Adrenal gland (tissue), 9 donors: ENCODE measurements at regions not wholly inside any gene's neighbourhood (a gene's known extent, or its start where the extent isn't known, plus 50 kb on each side); places are given as distances from the start of the nearest gene placed in this dataset.

Experiments used
- DNase-seq, 7 donors: peaks; one replicate each; pipeline ENCODE4 v3.0.0-alpha.2; 2019 to 2020
- H3K27ac ChIP-seq, 5 donors: fragments of 200-600 bp; sonication (generic) in 4 of 5; 1 replicate in 3 of 5; 2 replicates in 2 of 5; pipeline versions ENCODE4 v1.5.1 to v1.8.0; 2016 to 2020; ENCODE audit warnings: mild to moderate bottlenecking in 1 of 5
- H3K27me3 ChIP-seq: fragments of 200-600 bp; 2 replicates; pipeline ENCODE4 v1.8.0; 2021
- H3K36me3 ChIP-seq, 2 donors: fragments of 200-600 bp; replicated peaks in 1 of 2; 1 replicate in 1 of 2; 2 replicates in 1 of 2; pipeline versions ENCODE4 v1.5.1 to v1.8.0; 2018 to 2022
- H3K4me1 ChIP-seq, 2 donors: fragments of 200-600 bp; replicated peaks in 1 of 2; 1 replicate in 1 of 2; 2 replicates in 1 of 2; pipeline versions ENCODE4 v1.5.1 to v1.8.0; 2018 to 2021
- H3K4me3 ChIP-seq, 4 donors: fragments of 200-600 bp; sonication (generic) in 3 of 4; one replicate each; pipeline ENCODE4 v1.5.1; 2016 to 2018
- H3K9me3 ChIP-seq, 3 donors: fragments of 200-600 bp; sonication (generic) in 1 of 3; replicated peaks in 1 of 3; 1 replicate in 2 of 3; 2 replicates in 1 of 3; pipeline versions ENCODE4 v1.5.1 to v1.8.0; 2016 to 2021
- POLR2A ChIP-seq, 2 donors: fragments of 450-650 bp; IDR thresholded peaks; one replicate each; pipeline ENCODE4 v1.6.1; 2017; ENCODE audit warnings: antibody characterized with exemption in 2 of 2, mild to moderate bottlenecking in 2 of 2, moderate library complexity in 1 of 2
- WGBS, 4 donors: extraction: QIAGEN DNeasy Blood & Tissue Kit in 2 of 4; methylation state at CpG; one replicate each; pipeline versions ENCODE4 v1.1.5 to v1.1.7; 2013 to 2017; 5-methylcytosine and 5-hydroxymethylcytosine counted together
- intact Hi-C, 2 donors: fragments of 100-400 bp; cut with DNase I; formaldehyde crosslinking; loops; one replicate each; pipeline versions ENCODE4 v1.14.1 to v1.15.0; 2022 to 2023
- TF ChIP-seq, protein P1 (sequence below), 6 experiments: fragments of 450-650 bp in 4 of 6; fragments of 200-600 bp in 2 of 6; sonication (generic) in 1 of 6; IDR thresholded peaks; 1 replicate in 5 of 6; 2 replicates in 1 of 6; pipeline versions ENCODE4 v1.5.1 to v1.8.0; 2016 to 2021; ENCODE audit warnings: antibody characterized with exemption in 6 of 6, mild to moderate bottlenecking in 2 of 6, moderate library complexity in 1 of 6
- donor health status: healthy with polysubstance abuse.
- donor health status: Bipolar disorder and iron deficiency.
- donor health status: DM: yes; HTN: yes; CAD: no.
- donor health status: DM: no; HTN: no; CAD: no.
- donor health status: DM: no; HTN: no; CAD: no.

DNA sequence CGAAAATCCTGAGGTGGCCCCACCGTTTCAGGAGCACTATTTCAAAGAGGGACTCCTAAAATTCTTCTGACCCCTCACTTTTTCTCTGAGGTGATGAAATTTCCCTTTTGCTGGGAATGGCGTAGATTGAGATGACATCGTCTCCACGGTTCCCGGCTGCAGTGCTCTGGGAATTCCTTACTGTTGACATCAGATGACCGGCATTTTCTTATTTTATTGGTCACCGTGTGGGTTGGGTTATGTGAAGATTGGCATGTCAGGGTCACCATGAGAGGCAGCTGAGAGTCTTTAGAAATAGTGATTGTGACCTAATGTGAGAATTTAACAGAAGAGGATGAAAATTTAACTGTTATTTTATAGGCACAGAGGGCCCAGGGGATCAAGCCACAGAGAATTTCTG, 356.7 kb downstream of the FGF9 start:
- Histone ChIP-seq H3K4me3 (no peak overlapping the region), H3K9me3 (no peaks in the 10 kb centered on the region), H3K27me3 (no peaks in the 10 kb centered on the region), H3K36me3 (no peaks in the 10 kb centered on the region), H3K27ac (no peak overlapping the region), H3K4me1 (no peaks in the 10 kb centered on the region)
- TF ChIP-seq, protein P1, sequence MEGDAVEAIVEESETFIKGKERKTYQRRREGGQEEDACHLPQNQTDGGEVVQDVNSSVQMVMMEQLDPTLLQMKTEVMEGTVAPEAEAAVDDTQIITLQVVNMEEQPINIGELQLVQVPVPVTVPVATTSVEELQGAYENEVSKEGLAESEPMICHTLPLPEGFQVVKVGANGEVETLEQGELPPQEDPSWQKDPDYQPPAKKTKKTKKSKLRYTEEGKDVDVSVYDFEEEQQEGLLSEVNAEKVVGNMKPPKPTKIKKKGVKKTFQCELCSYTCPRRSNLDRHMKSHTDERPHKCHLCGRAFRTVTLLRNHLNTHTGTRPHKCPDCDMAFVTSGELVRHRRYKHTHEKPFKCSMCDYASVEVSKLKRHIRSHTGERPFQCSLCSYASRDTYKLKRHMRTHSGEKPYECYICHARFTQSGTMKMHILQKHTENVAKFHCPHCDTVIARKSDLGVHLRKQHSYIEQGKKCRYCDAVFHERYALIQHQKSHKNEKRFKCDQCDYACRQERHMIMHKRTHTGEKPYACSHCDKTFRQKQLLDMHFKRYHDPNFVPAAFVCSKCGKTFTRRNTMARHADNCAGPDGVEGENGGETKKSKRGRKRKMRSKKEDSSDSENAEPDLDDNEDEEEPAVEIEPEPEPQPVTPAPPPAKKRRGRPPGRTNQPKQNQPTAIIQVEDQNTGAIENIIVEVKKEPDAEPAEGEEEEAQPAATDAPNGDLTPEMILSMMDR (IDR thresholded peaks at IDR 0.05) = no peak
- WGBS, 4 donors = 85 to 91% (median 88%) methylated on average over 8 of the region's 8 CpGs
- DNase-seq = no peak
- intact Hi-C loops = no loop called here

DNA sequence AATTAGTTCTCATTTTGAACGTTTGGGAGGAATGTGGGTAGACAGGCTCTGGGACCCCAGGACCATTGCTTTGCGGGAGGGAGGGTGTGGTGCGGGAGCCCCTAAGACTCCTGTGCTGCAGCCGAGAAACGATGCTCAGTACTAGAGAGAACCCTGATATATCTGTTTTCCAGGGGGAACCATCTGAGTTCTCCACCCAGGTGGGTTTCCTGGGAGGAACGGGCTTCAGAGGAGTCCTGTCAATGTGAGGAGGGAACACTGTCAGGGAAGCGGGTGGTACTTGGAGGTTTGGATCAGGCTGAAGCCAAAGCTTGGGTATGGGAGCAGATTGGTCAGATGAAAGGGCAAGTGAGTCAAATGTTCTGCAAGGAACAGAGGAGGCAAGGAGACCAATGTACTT, 358.0 kb downstream of the FGF9 start:
- Histone ChIP-seq H3K9me3 (no peaks in the 10 kb centered on the region), H3K36me3 (no peaks in the 10 kb centered on the region), H3K27me3 (no peaks in the 10 kb centered on the region), H3K27ac (no peak overlapping the region), H3K4me1 (no peaks in the 10 kb centered on the region), H3K4me3 (no peak overlapping the region)
- TF ChIP-seq, protein P1 (IDR thresholded peaks at IDR 0.05) = no peak
- no peak for TF ChIP-seq POLR2A (IDR thresholded peaks at IDR 0.05)
- intact Hi-C loops = no loop called here
- WGBS, 4 donors = 89 to 92% (median 91%) methylated on average over 7 of the region's 7 CpGs
- DNase-seq = no peak

DNA sequence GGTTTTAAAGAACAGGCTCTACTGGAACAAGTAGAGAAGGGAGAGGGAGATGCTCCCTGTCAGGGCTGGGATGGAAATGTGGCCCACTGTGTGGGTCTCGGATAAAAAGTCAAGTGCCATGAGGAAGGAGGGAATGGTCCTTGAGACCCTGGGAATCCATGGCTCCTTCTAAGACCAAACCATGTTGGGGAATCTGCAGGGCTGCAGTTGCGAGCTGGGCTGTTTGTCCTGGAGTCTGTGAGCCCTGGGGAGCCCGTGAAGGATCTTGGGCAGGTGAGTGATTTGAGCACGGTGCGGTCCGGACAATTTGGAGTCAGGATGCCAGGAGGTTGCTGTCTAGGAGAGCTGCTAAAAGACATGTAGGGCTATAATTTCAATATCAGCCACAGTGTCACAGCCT, 359.4 kb downstream of the FGF9 start:
- intact Hi-C loops = no loop called here
- no peak for DNase-seq
- Histone ChIP-seq H3K36me3 (no peaks in the 10 kb centered on the region), H3K4me3 (no peak overlapping the region), H3K27me3 (no peaks in the 10 kb centered on the region), H3K27ac (no peak overlapping the region), H3K4me1 (no peaks in the 10 kb centered on the region), H3K9me3 (no peaks in the 10 kb centered on the region)
- TF ChIP-seq, protein P1 (IDR thresholded peaks at IDR 0.05) = no peak
- TF ChIP-seq POLR2A (IDR thresholded peaks at IDR 0.05) = no peak
- 88 to 93% (median 91%) methylated on average over 3 to 6 of the region's 6 CpGs for WGBS, 4 donors

DNA sequence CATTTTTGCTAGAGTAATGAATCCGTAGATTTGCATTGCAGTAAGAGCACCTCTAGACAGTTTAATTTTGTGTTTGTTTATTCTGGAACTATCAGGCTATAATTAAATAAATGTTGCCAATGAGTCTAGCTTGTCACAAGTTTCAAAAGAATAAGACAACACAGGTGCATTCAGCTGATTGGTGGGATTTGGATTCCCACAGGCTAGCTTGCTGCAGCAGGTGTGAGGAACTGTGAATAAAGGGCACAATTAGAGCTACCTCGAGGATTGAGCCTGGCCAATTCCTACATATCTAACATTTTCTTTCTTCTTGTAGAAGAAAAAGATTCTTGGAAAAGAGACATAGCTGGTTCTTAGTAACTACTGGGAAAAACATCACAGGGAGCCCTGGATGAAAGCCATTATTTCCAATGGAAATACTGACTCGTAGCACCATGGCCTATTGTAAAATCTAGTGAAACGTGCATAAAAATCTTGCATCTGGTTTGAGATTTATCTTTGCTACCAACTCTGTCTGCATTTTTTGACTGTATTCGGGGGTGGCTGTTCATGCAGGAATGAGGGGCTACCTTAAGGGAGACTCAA, 360.9 kb downstream of the FGF9 start:
- DNase-seq = no peak
- Histone ChIP-seq H3K27me3 (no peaks in the 10 kb centered on the region), H3K36me3 (no peaks in the 10 kb centered on the region), H3K4me1 (no peaks in the 10 kb centered on the region), H3K27ac (no peak overlapping the region), H3K4me3 (no peak overlapping the region), H3K9me3 (no peaks in the 10 kb centered on the region)
- WGBS, 4 donors = 57 to 69% (median 65%) methylated on average over 5 of the region's 5 CpGs
- TF ChIP-seq POLR2A (IDR thresholded peaks at IDR 0.05) = no peak
- TF ChIP-seq, protein P1 (IDR thresholded peaks at IDR 0.05) = no peak
- intact Hi-C loops = no loop called here
